Amygdala (tissue), 56 donors: ENCODE measurements at regions not wholly inside any gene's neighbourhood (a gene's known extent, or its start where the extent isn't known, plus 50 kb on each side); places are given as distances from the start of the nearest gene placed in this dataset.

Source experiments
- DNase-seq, 56 donors: peaks; one replicate each; lab custom pipeline; 2025; lab: John Stamatoyannopoulos, UW

DNA sequence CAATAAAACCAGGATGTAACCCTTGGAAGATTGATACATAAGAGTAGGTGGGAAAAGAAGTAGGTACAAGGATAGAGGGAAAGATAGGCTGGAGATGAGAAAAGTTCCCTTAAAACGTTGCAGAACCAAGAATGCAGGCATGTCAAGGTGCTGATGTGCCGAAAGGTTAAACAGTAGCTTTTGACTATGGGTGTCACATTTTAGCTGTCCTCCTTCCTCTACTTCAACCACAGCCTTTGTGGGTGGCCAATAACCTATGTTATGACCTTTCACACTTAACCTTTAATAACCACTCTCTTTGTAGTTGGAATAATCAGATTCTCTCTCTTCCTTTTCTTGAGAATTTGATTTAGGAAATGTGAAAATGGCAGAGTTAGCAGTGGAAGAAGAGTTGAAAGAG is 184.5 kb upstream of the GAP43 start:
- no peak for DNase-seq

DNA sequence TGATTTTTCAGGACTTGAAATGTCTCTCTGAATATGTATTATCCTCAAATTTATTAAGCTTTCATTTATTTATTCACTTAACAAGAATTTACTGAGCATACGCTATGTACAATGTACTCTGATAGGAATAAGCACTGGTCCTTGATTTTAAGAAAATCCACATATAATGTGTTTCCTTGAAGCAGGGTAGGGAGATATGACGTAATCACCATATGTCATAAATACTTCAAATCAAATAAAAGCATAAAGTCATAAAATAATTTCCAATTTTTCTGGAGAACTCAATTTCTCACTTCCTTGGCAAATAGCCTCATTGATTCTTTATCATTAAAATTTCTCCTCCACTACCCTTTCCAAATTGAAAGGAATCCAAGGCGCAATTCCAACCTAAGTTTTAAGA is 177.8 kb upstream of the GAP43 start:
- DNase-seq, result no peak

DNA sequence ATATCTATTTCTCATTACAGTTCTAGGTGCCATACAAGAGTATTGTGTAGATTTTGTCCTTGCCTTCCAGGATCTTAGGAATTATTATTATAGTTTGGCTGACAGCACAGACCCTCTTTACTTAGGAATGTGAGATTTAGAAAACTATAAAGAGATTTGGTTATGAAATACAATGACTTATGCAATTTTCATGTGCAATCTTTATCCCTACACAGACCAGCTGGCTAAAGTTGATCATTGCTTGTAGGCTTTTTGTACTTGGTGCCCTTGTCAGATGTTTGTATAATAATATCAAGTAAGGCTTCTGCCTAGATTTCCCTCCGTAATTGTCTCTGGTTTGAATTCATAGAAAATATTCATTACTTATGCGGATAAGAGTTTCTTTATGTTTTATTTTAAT is 174.5 kb upstream of the GAP43 start:
- DNase-seq, result no peak

DNA sequence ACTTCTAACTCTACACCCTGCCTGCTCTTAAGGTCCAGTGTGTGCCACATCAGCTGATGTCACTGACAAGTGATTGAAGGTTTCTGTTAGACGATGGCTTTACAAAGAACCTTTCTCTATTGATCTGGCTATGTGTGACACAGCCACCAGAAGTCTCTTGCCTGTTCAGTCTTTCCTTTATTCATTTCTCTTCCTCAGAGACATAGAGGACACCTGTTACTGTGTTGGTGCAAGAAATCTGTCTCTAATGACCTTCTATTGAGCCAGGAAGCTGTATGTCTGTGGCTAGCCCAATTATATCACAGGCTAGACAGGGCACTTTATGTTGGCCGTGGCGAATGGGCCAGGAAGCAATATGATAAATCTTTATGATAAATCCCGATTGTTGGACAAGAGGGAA is 173.3 kb upstream of the GAP43 start:
- DNase-seq, result no peak

DNA sequence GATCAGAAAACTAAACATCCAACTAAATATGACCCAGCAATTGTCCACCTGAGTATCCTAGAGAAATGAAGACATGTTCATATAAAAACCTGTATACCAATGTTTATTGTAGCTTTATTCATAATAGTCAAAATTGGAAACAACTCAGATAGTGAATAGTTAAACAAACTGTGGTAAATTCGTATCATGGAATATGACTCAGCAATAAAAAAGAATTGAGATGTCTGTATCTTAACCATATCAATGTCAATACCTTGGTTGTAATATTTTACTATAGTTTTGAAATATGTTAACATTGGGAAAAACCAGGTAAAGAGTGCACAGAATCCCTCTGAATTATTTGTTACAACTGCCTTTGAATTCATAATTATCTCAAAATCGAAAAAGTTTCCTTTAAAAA is 159.3 kb upstream of the GAP43 start:
- no peak for DNase-seq

DNA sequence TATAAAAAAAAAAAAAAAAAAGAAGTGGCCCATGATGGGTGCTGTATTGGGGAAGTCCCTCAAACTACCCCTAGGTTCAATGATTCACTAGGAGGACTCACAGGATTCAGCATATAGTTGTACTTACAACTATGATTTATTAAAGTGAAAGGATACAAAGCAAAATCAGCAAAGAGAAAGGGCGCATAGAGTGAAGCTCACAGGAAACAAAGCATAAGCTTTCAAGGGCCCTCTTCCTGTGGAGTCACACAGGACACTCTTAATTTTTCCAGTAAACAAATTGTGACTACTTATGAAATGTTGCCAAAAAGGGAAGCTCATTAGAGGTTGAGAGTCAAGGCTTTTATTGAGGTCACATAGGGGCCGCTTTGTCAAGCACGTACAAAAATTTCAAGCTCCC is 153.7 kb upstream of the GAP43 start:
- no peak for DNase-seq

DNA sequence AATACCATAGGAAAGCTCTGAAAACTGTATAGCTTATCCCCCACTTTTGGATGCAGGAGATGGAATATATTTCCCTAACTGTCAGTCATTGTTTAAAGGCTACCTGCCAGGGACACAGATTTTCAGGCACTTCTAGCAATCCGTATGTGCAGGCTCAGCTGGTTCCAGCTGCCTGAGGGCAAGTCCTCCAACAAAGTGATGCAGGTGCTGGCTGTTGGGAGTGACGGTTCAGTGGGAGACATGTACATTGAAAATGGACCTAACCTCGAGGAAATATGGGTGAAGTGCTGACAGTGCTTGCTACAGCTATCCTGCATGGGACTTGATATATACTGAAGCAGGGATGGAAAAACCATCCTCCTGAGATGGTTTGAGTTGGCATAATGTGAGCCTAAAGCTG is 153.1 kb upstream of the GAP43 start:
- no peak for DNase-seq

DNA sequence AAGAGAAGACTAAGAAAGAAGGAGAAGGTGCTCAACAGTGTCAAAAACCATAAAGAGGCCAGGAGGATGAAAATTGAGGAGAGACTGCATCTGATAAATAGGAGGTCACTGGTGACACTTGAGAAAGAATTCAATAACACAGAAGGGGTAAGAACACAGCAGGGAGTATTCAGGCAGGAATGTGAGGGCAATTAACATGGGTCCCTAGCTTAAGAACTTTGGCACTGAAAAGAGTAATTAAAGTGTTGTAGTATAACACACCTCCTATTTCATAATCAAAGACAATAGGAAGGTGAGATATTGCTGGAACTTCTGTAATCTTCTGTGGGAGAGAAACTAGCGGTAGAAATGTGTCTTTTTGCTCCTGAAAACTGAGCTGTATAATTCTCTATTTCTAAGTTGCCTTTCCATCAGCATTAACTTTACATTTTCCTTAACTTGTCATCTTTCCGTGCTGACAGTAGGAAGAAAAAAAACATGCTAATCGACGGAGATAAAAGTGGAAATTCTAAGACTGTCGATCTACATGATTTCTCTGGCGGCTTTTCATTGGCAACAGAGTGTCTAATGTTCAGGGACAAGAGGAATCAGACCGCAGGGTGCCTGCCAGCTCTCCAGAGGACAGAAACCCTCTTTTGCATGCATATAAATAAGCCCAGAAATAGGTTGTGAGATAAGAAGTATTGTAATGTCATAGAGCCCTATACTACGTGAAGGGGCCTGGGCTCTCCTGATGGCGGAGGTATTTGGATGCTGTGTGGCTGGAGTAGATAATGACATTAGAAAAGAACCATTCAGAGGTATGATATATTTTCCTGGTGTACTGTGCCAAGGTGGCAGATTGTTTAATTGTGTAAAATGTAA is 147.9 kb upstream of the GAP43 start:
- DNase-seq, result no peak

DNA sequence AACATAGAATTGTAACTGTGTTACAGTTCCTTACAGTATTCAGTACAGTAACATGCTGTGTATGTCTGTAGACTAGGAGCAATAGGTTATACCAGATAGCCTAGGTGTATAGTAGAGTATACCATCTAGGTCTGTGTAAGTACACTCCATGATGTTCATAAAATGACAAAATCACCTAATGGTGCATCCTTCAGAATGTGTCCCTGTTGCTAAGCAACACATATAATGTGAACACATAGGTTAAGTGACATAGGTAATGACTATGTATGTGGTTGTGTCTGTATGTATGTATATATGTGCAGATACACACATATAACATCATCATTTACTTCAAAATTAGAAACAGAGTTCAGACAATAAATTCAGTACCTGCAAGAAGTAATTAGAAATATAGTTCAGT is 146.8 kb upstream of the GAP43 start:
- no peak for DNase-seq

DNA sequence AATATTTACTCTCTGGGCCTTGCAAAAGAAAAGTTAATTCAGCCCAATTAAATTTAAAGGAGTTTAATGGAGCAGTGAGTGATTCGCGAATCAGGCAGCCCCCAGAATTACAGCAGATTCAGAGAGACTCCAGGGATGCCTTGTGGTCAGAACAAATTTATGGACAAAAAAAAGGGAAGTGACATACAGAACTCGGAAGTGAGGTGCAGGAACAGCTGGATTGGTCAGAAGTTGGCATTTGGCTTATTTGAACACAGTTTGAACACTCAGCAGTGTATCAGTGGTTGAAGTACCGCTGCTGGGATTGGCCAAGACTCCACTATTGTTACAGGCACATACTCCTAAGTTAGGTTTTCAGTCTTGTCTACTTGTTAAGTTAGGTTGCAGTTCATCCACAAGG is 145.0 kb upstream of the GAP43 start:
- DNase-seq, result no peak

DNA sequence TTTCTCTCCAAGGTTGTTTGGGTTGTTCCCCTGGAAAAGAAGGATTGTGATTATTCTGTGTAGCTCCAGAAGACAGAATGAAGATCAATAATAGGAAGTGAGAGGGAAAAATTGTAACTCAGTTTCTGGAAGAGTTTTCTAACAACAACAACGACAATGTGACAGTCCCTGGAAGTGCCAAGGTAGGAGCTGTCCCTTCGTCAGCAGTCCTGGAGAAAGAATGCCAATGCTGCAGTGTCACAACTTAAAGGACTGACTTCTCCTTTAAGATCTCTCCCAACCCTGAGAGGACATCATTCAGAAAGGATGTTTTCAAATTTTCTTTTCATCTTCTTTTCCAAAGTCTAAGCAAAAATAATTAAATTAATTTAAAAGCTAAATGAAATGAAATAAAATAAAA is 136.4 kb upstream of the GAP43 start:
- DNase-seq, result no peak

DNA sequence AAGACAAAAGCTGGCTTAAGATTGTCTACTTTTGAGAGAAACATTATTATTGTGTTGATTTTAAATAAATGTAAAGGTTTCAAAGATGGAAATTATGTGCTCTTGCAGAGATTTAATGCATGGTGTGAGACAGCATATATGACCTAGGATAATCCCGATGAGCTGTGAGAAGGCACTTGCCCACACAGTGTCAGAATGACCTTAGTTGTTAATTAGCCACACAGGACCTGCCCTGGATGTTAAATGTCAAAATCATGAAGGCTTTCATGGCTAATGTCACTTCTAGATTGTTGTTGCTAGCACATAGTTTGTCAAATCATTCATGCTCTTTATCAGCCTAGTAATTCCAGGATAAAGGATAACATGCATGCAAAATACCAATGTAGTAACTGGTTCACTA is 135.3 kb upstream of the GAP43 start:
- DNase-seq, result no peak

DNA sequence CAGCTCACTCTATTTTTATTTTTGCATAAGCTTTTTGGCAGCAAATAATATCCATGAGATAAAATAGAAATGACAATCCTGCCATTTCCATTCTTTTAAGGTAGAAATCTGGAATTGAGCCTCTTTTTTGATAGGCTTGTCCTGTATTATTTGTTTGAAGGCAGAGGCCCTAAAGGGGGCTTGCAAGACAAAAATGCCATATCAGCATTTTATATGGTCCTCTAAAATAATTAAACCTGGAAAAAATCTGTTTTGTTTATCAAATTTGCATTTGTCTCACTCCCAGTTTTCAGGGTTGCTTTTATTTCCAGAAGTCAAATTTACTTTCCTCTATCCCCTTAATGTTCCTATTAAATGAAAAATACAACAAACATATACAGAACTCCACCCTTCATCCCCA is 134.9 kb upstream of the GAP43 start:
- no peak for DNase-seq

DNA sequence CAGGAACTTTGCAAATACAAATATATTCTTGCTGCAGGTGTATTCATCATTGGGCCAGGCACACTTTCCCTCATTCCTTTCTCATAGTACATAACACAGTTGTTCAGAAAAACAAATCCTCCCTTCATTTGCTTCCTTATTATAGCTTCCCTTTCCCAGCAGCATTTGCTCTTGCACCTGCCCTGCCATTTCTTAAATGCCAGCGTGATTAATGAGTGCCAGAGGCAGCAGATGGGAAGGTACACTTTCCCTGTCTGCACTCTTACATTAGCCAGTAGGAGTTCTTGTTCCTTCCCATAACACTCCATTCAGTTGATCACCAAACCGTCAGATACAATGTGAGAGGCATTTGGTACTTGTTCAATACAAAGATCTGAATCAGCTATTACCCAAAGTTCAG is 128.5 kb upstream of the GAP43 start:
- DNase-seq, result no peak

DNA sequence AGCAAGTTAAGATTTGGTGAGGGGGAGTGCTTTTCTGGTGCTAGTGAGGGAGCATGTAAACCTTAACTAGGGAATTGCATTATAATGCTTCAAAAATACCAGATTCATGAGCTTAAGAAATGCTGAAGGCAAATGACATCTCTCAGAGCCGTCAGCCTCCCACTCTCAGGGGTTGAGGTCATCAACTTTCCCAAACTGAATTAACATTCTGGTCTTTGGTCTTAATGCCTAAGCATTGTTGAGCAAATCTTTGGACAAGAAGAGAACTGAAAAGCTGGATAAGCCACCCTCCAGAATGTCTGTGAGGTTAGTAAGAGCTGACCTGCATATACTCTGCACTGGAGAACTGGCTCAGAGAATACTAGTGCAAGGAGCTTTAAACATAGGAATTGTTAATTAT is 124.9 kb upstream of the GAP43 start:
- DNase-seq, result no peak

DNA sequence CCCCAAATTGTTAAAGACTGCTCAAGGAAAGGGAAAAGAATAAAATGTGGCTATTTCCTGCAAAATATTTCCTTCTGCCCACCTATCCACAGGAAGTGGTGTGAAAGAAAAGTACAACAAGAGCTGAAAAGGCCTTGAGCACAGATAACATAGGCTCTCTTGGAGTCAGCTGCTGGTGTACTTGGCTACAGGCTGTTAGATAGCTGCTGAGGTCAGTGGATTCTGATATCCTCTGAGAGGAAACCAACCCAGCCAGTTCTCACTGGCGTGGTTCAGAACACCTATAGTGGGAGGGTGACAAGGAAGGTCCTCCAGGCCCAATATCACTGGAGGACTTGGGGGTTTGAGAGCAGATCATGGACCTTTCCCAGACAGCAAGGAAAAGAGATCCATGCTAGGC is 124.4 kb upstream of the GAP43 start:
- DNase-seq, result no peak

DNA sequence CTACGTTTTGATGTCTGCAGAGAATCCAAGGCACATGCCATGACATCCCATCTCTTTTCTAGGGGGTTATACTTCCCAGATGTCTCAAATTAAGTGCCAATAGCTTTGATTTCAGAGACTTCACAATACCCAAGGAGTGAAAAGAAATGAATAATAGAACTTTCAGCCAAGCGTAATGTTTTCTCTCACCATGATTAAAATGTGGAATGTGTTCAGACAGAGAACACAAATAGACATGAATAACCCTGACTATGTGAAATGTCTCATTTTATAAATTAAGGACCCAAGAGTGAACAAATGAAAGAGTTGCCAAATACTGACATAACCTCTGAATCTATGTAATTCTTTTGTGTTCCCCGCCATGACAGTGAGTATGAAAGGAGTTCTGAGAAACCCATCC is 123.6 kb upstream of the GAP43 start:
- DNase-seq, result no peak

DNA sequence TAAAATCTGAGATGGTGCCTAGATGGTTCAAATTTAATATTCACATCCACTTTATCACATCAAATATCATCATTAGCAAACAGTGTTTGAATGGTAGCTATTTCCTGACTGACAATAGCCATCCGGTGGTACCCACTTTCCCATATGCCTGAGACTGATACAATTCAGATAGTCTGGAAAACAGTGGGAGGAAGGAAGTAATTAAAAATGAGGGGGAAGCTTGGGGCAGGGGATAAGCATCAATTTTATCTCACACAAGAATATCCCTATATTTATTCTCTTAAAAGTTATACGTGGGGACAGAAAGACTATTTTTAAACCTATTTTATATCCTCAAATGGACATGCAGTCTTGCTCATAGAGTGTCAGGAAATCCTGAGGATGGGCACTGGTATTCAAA is 122.5 kb upstream of the GAP43 start:
- no peak for DNase-seq

DNA sequence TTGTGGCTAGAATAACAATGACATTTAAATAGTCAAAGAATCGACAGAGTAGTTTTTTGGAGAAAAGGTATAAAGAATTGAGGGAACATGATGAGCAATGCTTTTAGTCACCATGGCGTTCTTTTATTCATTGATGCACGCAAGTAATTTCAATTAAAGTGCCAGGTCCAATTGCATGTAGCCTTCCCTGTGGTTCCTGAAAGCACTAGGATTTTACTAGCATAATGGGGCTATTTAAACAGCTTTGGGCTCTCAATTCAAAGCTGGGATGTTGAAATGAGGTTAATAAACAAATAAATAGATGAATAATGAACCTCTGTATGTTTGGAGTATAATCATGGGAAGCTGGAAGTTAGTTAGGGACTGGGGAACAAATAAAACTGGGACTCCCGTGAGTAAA is 121.2 kb upstream of the GAP43 start:
- no peak for DNase-seq

DNA sequence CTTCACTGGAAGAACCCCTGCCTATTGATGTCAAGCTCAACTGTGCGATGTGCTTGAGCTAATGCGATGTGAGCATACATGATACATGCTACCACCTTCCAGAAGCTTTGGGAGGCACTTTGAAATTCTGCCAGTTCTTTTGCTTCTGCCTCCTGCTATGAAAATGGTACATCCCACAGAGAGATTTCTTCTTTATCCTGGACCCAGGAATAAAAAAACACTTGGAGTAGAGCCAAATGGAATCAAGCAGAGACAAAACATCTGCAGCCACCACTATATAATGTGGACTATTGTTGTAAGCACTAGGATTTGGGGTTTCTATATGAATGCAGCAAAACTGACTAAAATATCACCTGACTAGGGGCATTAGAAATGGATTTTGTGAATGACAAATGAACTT is 119.9 kb upstream of the GAP43 start:
- no peak for DNase-seq

DNA sequence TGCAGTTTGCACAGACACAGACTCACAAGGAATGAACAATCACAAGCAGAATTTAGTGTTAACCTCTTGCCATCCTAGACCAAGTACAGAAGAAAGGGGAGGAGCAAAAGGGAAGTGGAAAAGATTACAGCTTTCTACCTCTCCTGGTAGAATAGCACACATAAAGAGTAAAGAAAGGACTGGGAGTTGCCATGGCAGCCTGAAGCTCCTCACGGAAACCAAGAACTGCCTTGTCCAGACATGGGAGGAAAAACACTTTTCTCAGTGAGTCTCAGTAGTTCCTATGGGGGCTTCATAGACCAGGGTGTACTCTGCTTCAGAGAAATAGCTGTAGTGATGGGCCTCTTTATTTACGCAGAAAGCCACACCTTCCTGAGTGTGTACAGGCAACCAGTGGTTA is 114.7 kb upstream of the GAP43 start:
- DNase-seq, result peak in 1 of 56 donors; percentile 15

DNA sequence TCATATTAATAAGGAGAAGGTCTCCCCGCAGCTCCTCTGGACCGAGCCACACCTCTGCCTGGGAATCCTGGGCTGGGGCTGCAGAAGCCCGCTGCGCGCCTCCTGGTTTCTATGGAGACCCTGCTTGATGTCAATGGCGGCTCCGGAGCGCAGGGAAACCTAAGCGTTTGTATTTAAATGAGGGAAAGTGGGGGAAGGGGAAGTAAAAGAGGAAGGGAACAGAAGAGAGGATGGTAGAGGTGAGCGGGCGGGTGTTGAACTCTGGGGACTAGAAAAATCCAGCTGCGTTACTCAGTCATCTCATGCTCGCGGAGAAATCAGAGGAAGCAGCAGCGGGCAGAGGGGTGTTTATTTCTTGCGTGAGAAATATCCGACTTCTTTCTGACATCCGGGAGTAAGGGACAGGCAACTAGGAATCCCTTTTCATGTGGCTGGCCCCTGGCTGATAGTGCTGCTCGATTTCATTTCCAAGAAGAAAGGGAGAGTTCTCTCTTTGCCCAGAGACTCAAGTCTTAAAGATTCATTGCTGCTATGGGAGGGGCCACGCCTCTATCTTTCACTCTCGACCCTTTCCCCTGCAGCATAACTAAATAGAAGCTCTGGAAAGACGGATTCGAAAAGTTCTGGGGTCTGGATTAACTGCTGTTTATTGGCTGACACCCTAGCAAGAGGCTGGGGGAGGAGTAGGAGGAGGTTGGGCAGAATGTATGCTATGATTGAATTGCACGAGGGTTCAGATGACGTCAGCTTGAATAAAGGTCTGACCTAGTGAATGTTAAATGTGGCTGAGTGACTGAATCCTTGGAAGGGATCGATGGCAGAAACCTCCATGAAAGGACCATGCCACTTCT is 110.5 kb upstream of the GAP43 start:
- DNase-seq, result peak in 30 of 56 donors; percentile 4 to 57 (median 23)
